WTC11 (cell line): ENCODE measurements at regions not wholly inside any gene's neighbourhood (a gene's known extent, or its start where the extent isn't known, plus 50 kb on each side); places are given as distances from the start of the nearest gene placed in this dataset.

Source experiments
- ATAC-seq: fragments of 200-7000 bp; cut with Tn5 transposase; 2 replicates; pipeline ENCODE4 v1.10.0; 2021; ENCODE audit warnings: mild to moderate bottlenecking, moderate library complexity
- CTCF ChIA-PET: fragments of 300-600 bp; sonication (Branson Sonifier 250); formaldehyde crosslinking; loops from one replicate; lab custom pipeline; 2021; ENCODE audit warnings: antibody characterized with exemption; lab: Charles Lee
- POLR2A ChIA-PET: fragments of 350-600 bp; sonication (Branson Sonifier 250); formaldehyde crosslinking; loops from one replicate; lab custom pipeline; 2021; ENCODE audit warnings: antibody characterized with exemption; lab: Charles Lee
- DNase-seq: peaks from one replicate; pipeline ENCODE4 v3.0.0; 2021; ENCODE audit warnings: low spot score
- H3K27ac Mint-ChIP-seq: 2 replicates; pipeline ENCODE4 v1.8.0; 2021; ENCODE audit warnings: mixed read lengths
- H3K27me3 Mint-ChIP-seq: 2 replicates; pipeline ENCODE4 v1.8.0; 2021; ENCODE audit warnings: low read depth, mild to moderate bottlenecking, moderate library complexity, mixed read lengths
- H3K36me3 Mint-ChIP-seq: 2 replicates; pipeline ENCODE4 v1.8.0; 2021; ENCODE audit warnings: mixed read lengths
- H3K4me1 Mint-ChIP-seq: 2 replicates; pipeline ENCODE4 v1.8.0; 2022; ENCODE audit warnings: mixed read lengths
- H3K4me3 Mint-ChIP-seq: 2 replicates; pipeline ENCODE4 v1.8.0; 2021; ENCODE audit warnings: mild to moderate bottlenecking, moderate library complexity, mixed read lengths
- H3K9me3 Mint-ChIP-seq: 2 replicates; pipeline ENCODE4 v1.8.0; 2021; ENCODE audit warnings: mixed read lengths
- AFF4 ChIP-seq: sonication (generic); formaldehyde crosslinking; IDR thresholded peaks from 2 replicates; pipeline ENCODE4 v1.8.1; 2023; ENCODE audit warnings: mild to moderate bottlenecking, missing genetic modification reagents, borderline replicate concordance
- CREM ChIP-seq: sonication (generic); formaldehyde crosslinking; IDR thresholded peaks from 2 replicates; pipeline ENCODE4 v1.8.1; 2022; ENCODE audit warnings: mild to moderate bottlenecking, missing genetic modification reagents, moderate library complexity
- E2F4 ChIP-seq: sonication (generic); formaldehyde crosslinking; IDR thresholded peaks from 2 replicates; pipeline ENCODE4 v1.8.1; 2022; ENCODE audit warnings: low read depth, mild to moderate bottlenecking, moderate library complexity, missing genetic modification reagents, borderline replicate concordance
- EMX1 ChIP-seq: fragments of 250-450 bp; sonication (Bioruptor Pico); IDR thresholded peaks from 2 replicates; pipeline ENCODE4 v1.8.0; 2021; ENCODE audit warnings: mild to moderate bottlenecking
- GTF2I ChIP-seq: fragments of 250-450 bp; sonication (Bioruptor Pico); conservative IDR thresholded peaks from 2 replicates; pipeline ENCODE4 v1.4.0; 2021; ENCODE audit warnings: mild to moderate bottlenecking
- IRF1 ChIP-seq: sonication (generic); formaldehyde crosslinking; IDR thresholded peaks from 2 replicates; pipeline ENCODE4 v1.8.0; 2023; ENCODE audit warnings: missing genetic modification reagents
- NR2C2 ChIP-seq: sonication (generic); formaldehyde crosslinking; IDR thresholded peaks from 2 replicates; pipeline ENCODE4 v1.8.0; 2022; ENCODE audit warnings: mild to moderate bottlenecking, missing genetic modification reagents
- NR3C1 ChIP-seq: sonication (generic); formaldehyde crosslinking; conservative IDR thresholded peaks from 2 replicates; pipeline ENCODE4 v1.8.1; 2023; ENCODE audit warnings: low read depth, mild to moderate bottlenecking, missing genetic modification reagents
- OVOL2 ChIP-seq: fragments of 250-450 bp; sonication (Bioruptor Pico); IDR thresholded peaks from 2 replicates; pipeline ENCODE4 v1.9.0; 2021; ENCODE audit warnings: mild to moderate bottlenecking, borderline replicate concordance
- RORB ChIP-seq: fragments of 250-450 bp; sonication (Bioruptor Pico); IDR thresholded peaks from 2 replicates; pipeline ENCODE4 v1.9.0; 2021; ENCODE audit warnings: mild to moderate bottlenecking
- SMAD4 ChIP-seq: sonication (generic); formaldehyde crosslinking; IDR thresholded peaks from 2 replicates; pipeline ENCODE4 v1.8.0; 2022; ENCODE audit warnings: mild to moderate bottlenecking, missing genetic modification reagents
- SOX15 ChIP-seq: fragments of 250-450 bp; sonication (Bioruptor Pico); IDR thresholded peaks from 2 replicates; pipeline ENCODE4 v1.9.0; 2021; ENCODE audit warnings: mild to moderate bottlenecking
- ZNF138 ChIP-seq: sonication (generic); formaldehyde crosslinking; conservative IDR thresholded peaks from 2 replicates; pipeline ENCODE4 v1.8.1; 2022; ENCODE audit warnings: mild to moderate bottlenecking, moderate library complexity, missing genetic modification reagents
- ZNF232 ChIP-seq: sonication (generic); formaldehyde crosslinking; IDR thresholded peaks from 2 replicates; pipeline ENCODE4 v1.8.0; 2022; ENCODE audit warnings: mild to moderate bottlenecking, missing genetic modification reagents
- ZNF317 ChIP-seq: sonication (generic); formaldehyde crosslinking; IDR thresholded peaks from 2 replicates; pipeline ENCODE4 v1.8.1; 2023; ENCODE audit warnings: low read depth, mild to moderate bottlenecking, moderate library complexity, missing genetic modification reagents, borderline replicate concordance
- ZNF396 ChIP-seq: fragments of 250-450 bp; sonication (Bioruptor Pico); IDR thresholded peaks from 2 replicates; pipeline ENCODE4 v1.8.0; 2021; ENCODE audit warnings: mild to moderate bottlenecking, moderate library complexity, borderline replicate concordance
- ZNF423 ChIP-seq: fragments of 250-450 bp; sonication (Bioruptor Pico); IDR thresholded peaks from 2 replicates; pipeline ENCODE4 v2.1.2; 2022; ENCODE audit warnings: mild to moderate bottlenecking, moderate library complexity
- ZNF425 ChIP-seq: fragments of 250-450 bp; sonication (Bioruptor Pico); conservative IDR thresholded peaks from 2 replicates; pipeline ENCODE4 v1.9.0; 2021; ENCODE audit warnings: mild to moderate bottlenecking
- TF ChIP-seq, protein P1 (sequence below): sonication (generic); formaldehyde crosslinking; IDR thresholded peaks from 2 replicates; pipeline ENCODE4 v1.8.1; 2023; ENCODE audit warnings: mild to moderate bottlenecking, missing genetic modification reagents, moderate library complexity
- TF ChIP-seq, protein P2 (sequence below): fragments of 250-450 bp; sonication (Bioruptor Pico); IDR thresholded peaks from 2 replicates; pipeline ENCODE4 v1.9.0; 2021; ENCODE audit warnings: mild to moderate bottlenecking, borderline replicate concordance
- TF ChIP-seq, protein P3 (sequence below): sonication (generic); formaldehyde crosslinking; IDR thresholded peaks from 2 replicates; pipeline ENCODE4 v1.8.1; 2022; ENCODE audit warnings: low read depth, missing genetic modification reagents, borderline replicate concordance

DNA sequence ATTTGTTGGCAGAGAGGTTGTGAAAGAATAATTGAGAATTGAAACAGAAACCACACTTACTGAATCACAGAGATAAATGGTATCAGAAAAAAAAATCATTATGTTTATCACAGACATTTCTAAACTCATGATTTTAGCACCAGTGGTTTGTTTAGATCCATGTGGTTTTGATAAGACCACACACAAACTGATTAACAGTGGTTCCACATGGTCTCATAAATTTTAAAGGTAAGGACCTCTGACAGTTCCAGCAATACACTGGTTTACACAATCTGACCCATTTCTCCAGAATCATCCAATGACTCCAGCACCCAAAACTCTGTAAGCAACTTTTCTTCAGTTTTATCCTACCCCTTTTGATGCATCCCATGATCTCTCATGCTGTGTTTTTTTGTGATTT, 261.2 kb downstream of the ANXA1 start:
- ATAC-seq (no peak), DNase-seq (no peak)
- Mint-ChIP-seq H3K4me1 (peaks cover 6% of the 10 kb centered on the region; the same call in 1 of the 2 replicates), H3K36me3 (no peaks in the 10 kb centered on the region), H3K9me3 (no peaks in the 10 kb centered on the region), H3K4me3 (no peak overlapping the region), H3K27me3 (no peaks in the 10 kb centered on the region), H3K27ac (no peak overlapping the region)
- ChIA-PET CTCF (no interaction called here), POLR2A (no interaction called here)
- TF ChIP-seq IRF1 (CRISPR knock-in tag) (no peak), ZNF396 (CRISPR knock-in tag) (no peak)

GRCh38 chr9:73423891-73424290, 272.2 kb downstream of the ANXA1 start:
- H3K4me1 Mint-ChIP-seq: peaks cover 2% of the 10 kb centered on the region; the same call in 1 of the 2 replicates
- no peaks in the 10 kb centered on the region for H3K27me3 Mint-ChIP-seq
- H3K27ac Mint-ChIP-seq: no peak overlapping the region
- H3K4me3 Mint-ChIP-seq: no peak overlapping the region
- no peak for TF ChIP-seq ZNF423
- TF ChIP-seq NR3C1 (CRISPR knock-in tag): no peak
- no peak for TF ChIP-seq RORB
- TF ChIP-seq SOX15 (CRISPR knock-in tag): no peak
- TF ChIP-seq SMAD4 (CRISPR knock-in tag): no peak
- TF ChIP-seq ZNF232: no peak
- TF ChIP-seq AFF4 (CRISPR knock-in tag): no peak
- no peak for TF ChIP-seq EMX1 (CRISPR knock-in tag)
- TF ChIP-seq, protein P1, sequence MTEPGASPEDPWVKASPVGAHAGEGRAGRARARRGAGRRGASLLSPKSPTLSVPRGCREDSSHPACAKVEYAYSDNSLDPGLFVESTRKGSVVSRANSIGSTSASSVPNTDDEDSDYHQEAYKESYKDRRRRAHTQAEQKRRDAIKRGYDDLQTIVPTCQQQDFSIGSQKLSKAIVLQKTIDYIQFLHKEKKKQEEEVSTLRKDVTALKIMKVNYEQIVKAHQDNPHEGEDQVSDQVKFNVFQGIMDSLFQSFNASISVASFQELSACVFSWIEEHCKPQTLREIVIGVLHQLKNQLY (CRISPR knock-in tag): no peak
- TF ChIP-seq GTF2I (CRISPR knock-in tag): no peak
- no peak for TF ChIP-seq ZNF138 (CRISPR knock-in tag)
- TF ChIP-seq NR2C2: no peak
- TF ChIP-seq, protein P2, sequence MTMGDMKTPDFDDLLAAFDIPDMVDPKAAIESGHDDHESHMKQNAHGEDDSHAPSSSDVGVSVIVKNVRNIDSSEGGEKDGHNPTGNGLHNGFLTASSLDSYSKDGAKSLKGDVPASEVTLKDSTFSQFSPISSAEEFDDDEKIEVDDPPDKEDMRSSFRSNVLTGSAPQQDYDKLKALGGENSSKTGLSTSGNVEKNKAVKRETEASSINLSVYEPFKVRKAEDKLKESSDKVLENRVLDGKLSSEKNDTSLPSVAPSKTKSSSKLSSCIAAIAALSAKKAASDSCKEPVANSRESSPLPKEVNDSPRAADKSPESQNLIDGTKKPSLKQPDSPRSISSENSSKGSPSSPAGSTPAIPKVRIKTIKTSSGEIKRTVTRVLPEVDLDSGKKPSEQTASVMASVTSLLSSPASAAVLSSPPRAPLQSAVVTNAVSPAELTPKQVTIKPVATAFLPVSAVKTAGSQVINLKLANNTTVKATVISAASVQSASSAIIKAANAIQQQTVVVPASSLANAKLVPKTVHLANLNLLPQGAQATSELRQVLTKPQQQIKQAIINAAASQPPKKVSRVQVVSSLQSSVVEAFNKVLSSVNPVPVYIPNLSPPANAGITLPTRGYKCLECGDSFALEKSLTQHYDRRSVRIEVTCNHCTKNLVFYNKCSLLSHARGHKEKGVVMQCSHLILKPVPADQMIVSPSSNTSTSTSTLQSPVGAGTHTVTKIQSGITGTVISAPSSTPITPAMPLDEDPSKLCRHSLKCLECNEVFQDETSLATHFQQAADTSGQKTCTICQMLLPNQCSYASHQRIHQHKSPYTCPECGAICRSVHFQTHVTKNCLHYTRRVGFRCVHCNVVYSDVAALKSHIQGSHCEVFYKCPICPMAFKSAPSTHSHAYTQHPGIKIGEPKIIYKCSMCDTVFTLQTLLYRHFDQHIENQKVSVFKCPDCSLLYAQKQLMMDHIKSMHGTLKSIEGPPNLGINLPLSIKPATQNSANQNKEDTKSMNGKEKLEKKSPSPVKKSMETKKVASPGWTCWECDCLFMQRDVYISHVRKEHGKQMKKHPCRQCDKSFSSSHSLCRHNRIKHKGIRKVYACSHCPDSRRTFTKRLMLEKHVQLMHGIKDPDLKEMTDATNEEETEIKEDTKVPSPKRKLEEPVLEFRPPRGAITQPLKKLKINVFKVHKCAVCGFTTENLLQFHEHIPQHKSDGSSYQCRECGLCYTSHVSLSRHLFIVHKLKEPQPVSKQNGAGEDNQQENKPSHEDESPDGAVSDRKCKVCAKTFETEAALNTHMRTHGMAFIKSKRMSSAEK (CRISPR knock-in tag): no peak
- TF ChIP-seq, protein P3, sequence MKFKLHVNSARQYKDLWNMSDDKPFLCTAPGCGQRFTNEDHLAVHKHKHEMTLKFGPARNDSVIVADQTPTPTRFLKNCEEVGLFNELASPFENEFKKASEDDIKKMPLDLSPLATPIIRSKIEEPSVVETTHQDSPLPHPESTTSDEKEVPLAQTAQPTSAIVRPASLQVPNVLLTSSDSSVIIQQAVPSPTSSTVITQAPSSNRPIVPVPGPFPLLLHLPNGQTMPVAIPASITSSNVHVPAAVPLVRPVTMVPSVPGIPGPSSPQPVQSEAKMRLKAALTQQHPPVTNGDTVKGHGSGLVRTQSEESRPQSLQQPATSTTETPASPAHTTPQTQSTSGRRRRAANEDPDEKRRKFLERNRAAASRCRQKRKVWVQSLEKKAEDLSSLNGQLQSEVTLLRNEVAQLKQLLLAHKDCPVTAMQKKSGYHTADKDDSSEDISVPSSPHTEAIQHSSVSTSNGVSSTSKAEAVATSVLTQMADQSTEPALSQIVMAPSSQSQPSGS: no peak
- no peak for TF ChIP-seq E2F4 (CRISPR knock-in tag)
- no peak for TF ChIP-seq OVOL2
- TF ChIP-seq ZNF317: no peak
- TF ChIP-seq ZNF425 (CRISPR knock-in tag): no peak
- no peak for TF ChIP-seq CREM (CRISPR knock-in tag)
- ChIA-PET POLR2A (no interaction called here), CTCF (no interaction called here)
- no peak for DNase-seq
- H3K36me3 Mint-ChIP-seq: no peaks in the 10 kb centered on the region
- ATAC-seq: no peak
- no peaks in the 10 kb centered on the region for H3K9me3 Mint-ChIP-seq
